ENCODE measurements at regions not wholly inside any gene's neighbourhood (a gene's known extent, or its start where the extent isn't known, plus 50 kb on each side); places are given as distances from the start of the nearest gene placed in this dataset.

DNA sequence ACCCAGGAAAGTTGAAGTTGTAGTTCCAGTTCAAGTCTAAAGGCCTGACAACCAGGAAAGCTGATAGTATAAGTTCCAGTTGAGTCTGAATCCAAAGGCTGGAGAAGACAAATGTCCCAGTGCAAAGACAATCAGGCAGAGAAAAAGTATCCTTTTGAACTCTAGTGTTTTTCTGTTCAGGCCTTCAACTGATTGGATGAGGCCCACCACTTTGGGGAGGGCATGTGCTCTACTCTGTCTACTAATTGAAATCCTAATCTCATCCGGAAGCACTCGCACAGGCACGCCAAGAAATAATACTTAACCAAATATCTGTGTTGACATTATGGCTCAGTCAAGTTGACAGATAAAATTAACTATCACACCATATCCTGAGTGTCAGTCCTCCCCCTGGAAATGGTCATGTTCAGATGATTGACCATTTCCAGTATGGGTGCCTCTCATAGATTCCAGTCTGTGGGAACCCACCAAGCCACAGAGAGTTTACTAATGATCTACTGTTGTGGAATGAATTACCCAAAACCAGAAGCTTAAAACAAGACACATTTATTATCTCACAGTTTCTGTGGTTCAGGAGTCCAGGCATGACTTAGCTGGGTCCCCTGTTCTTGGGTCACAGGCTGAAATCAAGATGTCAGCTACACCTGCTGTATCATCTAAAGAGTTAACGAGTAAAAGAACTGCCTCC is 296.3 kb upstream of the ZP4 start (continued):
- TF ChIP-seq, protein P1, sequence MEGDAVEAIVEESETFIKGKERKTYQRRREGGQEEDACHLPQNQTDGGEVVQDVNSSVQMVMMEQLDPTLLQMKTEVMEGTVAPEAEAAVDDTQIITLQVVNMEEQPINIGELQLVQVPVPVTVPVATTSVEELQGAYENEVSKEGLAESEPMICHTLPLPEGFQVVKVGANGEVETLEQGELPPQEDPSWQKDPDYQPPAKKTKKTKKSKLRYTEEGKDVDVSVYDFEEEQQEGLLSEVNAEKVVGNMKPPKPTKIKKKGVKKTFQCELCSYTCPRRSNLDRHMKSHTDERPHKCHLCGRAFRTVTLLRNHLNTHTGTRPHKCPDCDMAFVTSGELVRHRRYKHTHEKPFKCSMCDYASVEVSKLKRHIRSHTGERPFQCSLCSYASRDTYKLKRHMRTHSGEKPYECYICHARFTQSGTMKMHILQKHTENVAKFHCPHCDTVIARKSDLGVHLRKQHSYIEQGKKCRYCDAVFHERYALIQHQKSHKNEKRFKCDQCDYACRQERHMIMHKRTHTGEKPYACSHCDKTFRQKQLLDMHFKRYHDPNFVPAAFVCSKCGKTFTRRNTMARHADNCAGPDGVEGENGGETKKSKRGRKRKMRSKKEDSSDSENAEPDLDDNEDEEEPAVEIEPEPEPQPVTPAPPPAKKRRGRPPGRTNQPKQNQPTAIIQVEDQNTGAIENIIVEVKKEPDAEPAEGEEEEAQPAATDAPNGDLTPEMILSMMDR (IDR thresholded peaks at IDR 0.05; ENCODE audit: low read depth, low read length, missing input control): no peak

DNA sequence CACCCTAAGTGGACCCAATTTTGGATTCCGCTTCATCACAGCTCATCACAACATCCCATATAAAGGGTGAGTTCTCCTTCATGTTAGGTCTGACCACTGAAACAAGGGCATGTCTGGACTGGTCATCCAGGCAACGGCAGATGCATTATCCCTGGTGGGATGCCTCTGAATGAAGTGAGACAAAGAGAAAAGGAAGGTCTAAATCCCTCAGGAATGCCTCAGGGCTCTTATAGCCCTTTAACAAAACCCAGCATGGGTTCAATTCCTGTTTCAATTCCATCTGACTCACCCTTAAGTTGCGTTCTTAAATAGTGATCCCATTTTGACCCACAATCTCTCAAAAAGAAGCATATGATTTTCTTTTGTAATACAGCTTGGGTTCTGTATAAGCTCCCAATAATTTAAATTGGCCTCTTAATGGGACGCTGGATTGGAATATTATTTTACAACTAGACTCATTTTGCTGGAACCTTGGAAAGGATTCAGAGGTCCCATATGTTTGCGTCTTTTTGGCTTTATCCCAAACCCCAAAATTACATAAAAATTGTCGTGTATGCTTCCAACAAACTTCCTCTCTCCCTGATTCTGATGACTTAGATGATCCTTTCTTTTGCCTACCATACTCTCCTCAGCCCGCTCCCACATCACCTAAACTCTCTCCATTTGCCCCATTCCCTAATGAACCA is 287.4 kb upstream of the ZP4 start:
- Histone ChIP-seq H3K27ac (ENCODE audit: low read depth in 1 of 2, low read length in 2 of 2) (no peak overlapping the region), H3K4me1 (ENCODE audit: control insufficient read depth in 4 of 4, insufficient read depth in 4 of 4, low read length in 3 of 4) (peaks cover 0 to 2% (median 0%) of the 10 kb centered on the region in 4 donors), H3K9ac (ENCODE audit: low read depth in 1 of 2, low read length in 2 of 2) (no peak overlapping the region), H3K4me3 (ENCODE audit: low read depth in 1 of 3, low read length in 3 of 3) (no peak overlapping the region), H3K36me3 (ENCODE audit: control insufficient read depth in 4 of 4, insufficient read depth in 3 of 4, low read depth in 1 of 4, low read length in 3 of 4) (no peaks in the 10 kb centered on the region), H3K9me3 (ENCODE audit: control insufficient read depth in 4 of 4, low read length in 3 of 4) (peaks cover 0 to 8% (median 2%) of the 10 kb centered on the region in 4 donors), H3K27me3 (ENCODE audit: control insufficient read depth in 4 of 4, insufficient read depth in 4 of 4, low read length in 3 of 4) (no peaks in the 10 kb centered on the region)
- DNase-seq (ENCODE audit: low spot score): no peak
- WGBS: 81% methylated on average over 7 of the region's 7 CpGs
- no peak for TF ChIP-seq FOXA2 (IDR thresholded peaks at IDR 0.05)
- no peak for TF ChIP-seq NR2F2 (IDR thresholded peaks at IDR 0.05)
- TF ChIP-seq, protein P2, sequence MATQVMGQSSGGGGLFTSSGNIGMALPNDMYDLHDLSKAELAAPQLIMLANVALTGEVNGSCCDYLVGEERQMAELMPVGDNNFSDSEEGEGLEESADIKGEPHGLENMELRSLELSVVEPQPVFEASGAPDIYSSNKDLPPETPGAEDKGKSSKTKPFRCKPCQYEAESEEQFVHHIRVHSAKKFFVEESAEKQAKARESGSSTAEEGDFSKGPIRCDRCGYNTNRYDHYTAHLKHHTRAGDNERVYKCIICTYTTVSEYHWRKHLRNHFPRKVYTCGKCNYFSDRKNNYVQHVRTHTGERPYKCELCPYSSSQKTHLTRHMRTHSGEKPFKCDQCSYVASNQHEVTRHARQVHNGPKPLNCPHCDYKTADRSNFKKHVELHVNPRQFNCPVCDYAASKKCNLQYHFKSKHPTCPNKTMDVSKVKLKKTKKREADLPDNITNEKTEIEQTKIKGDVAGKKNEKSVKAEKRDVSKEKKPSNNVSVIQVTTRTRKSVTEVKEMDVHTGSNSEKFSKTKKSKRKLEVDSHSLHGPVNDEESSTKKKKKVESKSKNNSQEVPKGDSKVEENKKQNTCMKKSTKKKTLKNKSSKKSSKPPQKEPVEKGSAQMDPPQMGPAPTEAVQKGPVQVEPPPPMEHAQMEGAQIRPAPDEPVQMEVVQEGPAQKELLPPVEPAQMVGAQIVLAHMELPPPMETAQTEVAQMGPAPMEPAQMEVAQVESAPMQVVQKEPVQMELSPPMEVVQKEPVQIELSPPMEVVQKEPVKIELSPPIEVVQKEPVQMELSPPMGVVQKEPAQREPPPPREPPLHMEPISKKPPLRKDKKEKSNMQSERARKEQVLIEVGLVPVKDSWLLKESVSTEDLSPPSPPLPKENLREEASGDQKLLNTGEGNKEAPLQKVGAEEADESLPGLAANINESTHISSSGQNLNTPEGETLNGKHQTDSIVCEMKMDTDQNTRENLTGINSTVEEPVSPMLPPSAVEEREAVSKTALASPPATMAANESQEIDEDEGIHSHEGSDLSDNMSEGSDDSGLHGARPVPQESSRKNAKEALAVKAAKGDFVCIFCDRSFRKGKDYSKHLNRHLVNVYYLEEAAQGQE (IDR thresholded peaks at IDR 0.05): no peak
- TF ChIP-seq FOXA1 (IDR thresholded peaks at IDR 0.05): no peak
- no peak for TF ChIP-seq EGR1 (IDR thresholded peaks at IDR 0.05; ENCODE audit: low read depth in 2 of 2)
- TF ChIP-seq HNF4G (IDR thresholded peaks at IDR 0.05): no peak
- TF ChIP-seq SP1 (IDR thresholded peaks at IDR 0.05): no peak
- TF ChIP-seq RXRA (IDR thresholded peaks at IDR 0.05): no peak
- TF ChIP-seq HNF4A (conservative IDR thresholded peaks at IDR 0.05): no peak
- no peak for TF ChIP-seq JUND (IDR thresholded peaks at IDR 0.05)

DNA sequence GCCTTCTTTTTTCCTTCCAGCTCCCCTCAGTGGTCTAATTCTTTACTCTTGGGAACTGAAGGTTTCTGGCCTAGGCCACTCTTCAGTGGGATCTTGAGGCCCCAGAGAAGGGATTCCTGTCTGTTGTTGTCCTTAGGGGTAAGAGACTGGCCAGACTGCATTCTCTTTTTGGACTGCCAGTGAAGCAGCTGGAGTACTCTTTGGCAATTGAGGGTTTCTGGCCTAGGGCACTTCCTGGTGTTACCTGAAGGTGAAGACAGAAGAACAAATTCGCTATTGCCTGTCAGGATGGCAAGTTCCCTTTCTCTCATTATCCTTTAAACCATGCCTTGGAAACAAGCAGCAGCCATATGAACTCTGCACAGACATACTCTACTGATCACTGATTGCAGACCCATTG is 286.6 kb upstream of the ZP4 start:
- Histone ChIP-seq H3K27ac (ENCODE audit: low read depth in 1 of 2, low read length in 2 of 2) (no peak overlapping the region), H3K36me3 (ENCODE audit: control insufficient read depth in 4 of 4, insufficient read depth in 3 of 4, low read depth in 1 of 4, low read length in 3 of 4) (no peaks in the 10 kb centered on the region), H3K27me3 (ENCODE audit: control insufficient read depth in 4 of 4, insufficient read depth in 4 of 4, low read length in 3 of 4) (no peaks in the 10 kb centered on the region), H3K4me1 (ENCODE audit: control insufficient read depth in 4 of 4, insufficient read depth in 4 of 4, low read length in 3 of 4) (peaks cover 0 to 2% (median 0%) of the 10 kb centered on the region in 4 donors), H3K9me3 (ENCODE audit: control insufficient read depth in 4 of 4, low read length in 3 of 4) (peaks cover 0 to 8% (median 2%) of the 10 kb centered on the region in 4 donors), H3K4me3 (ENCODE audit: low read depth in 1 of 3, low read length in 3 of 3) (no peak overlapping the region), H3K9ac (ENCODE audit: low read depth in 1 of 2, low read length in 2 of 2) (no peak overlapping the region)
- 84% methylated on average over 1 of the region's 1 CpG for WGBS
- TF ChIP-seq, protein P3, sequence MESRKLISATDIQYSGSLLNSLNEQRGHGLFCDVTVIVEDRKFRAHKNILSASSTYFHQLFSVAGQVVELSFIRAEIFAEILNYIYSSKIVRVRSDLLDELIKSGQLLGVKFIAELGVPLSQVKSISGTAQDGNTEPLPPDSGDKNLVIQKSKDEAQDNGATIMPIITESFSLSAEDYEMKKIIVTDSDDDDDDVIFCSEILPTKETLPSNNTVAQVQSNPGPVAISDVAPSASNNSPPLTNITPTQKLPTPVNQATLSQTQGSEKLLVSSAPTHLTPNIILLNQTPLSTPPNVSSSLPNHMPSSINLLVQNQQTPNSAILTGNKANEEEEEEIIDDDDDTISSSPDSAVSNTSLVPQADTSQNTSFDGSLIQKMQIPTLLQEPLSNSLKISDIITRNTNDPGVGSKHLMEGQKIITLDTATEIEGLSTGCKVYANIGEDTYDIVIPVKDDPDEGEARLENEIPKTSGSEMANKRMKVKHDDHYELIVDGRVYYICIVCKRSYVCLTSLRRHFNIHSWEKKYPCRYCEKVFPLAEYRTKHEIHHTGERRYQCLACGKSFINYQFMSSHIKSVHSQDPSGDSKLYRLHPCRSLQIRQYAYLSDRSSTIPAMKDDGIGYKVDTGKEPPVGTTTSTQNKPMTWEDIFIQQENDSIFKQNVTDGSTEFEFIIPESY (IDR thresholded peaks at IDR 0.05): no peak
- TF ChIP-seq, protein P4, sequence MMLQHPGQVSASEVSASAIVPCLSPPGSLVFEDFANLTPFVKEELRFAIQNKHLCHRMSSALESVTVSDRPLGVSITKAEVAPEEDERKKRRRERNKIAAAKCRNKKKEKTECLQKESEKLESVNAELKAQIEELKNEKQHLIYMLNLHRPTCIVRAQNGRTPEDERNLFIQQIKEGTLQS (IDR thresholded peaks at IDR 0.05): no peak
- no peak for TF ChIP-seq HNF4G (IDR thresholded peaks at IDR 0.05)
- no peak for TF ChIP-seq FOXA1 (IDR thresholded peaks at IDR 0.05)
- TF ChIP-seq, protein P1 (IDR thresholded peaks at IDR 0.05; ENCODE audit: low read depth, low read length, missing input control): no peak
- no peak for TF ChIP-seq FOXA2 (IDR thresholded peaks at IDR 0.05)
- no peak for DNase-seq (ENCODE audit: low spot score)
